HL-60 (cell line): ENCODE measurements at regions not wholly inside any gene's neighbourhood (a gene's known extent, or its start where the extent isn't known, plus 50 kb on each side); places are given as distances from the start of the nearest gene placed in this dataset.

Source experiments
- DNase-seq, 2 experiments: peaks; one replicate each; pipeline ENCODE4 v3.0.0-alpha.2; 2010 to 2020; ENCODE audit warnings: low read depth in 1 of 2, low spot score in 1 of 2
- H3K27ac ChIP-seq: fragments of 250-450 bp; sonication (Bioruptor Pico); replicated peaks from 2 replicates; pipeline ENCODE4 v1.5.1; 2020; ENCODE audit warnings: mild to moderate bottlenecking, moderate library complexity
- H3K27me3 ChIP-seq: fragments of 250-450 bp; sonication (Bioruptor Pico); 2 replicates; pipeline ENCODE4 v1.5.1; 2021; ENCODE audit warnings: mild to moderate bottlenecking, moderate library complexity; ENCODE audit not compliant: insufficient read depth, poor library complexity, severe bottlenecking
- H3K4me3 ChIP-seq: replicated peaks from 2 replicates; pipeline ENCODE4 v1.5.1; 2011; ENCODE audit warnings: mild to moderate bottlenecking, control low read depth, low read length; ENCODE audit not compliant: insufficient read depth
- GABPA ChIP-seq: IDR thresholded peaks from 2 replicates; pipeline ENCODE4 v1.6.1; 2012; ENCODE audit warnings: low read depth
- POLR2AphosphoS5 ChIP-seq: IDR thresholded peaks from 2 replicates; pipeline ENCODE4 v1.6.1; 2012; ENCODE audit warnings: low read depth
- SPI1 ChIP-seq: IDR thresholded peaks from 2 replicates; pipeline ENCODE4 v1.6.1; 2012; ENCODE audit warnings: low read depth, mild to moderate bottlenecking, borderline replicate concordance
- TF ChIP-seq, protein P1 (sequence below): IDR thresholded peaks from 2 replicates; pipeline ENCODE4 v1.6.1; 2012; ENCODE audit warnings: low read depth; ENCODE audit not compliant: insufficient replicate concordance
- TF ChIP-seq, protein P2 (sequence below): IDR thresholded peaks from one replicate; pipeline ENCODE4 v1.5.1; 2011; ENCODE audit warnings: low read length, control low read depth, inconsistent platforms; ENCODE audit not compliant: insufficient read depth

DNA sequence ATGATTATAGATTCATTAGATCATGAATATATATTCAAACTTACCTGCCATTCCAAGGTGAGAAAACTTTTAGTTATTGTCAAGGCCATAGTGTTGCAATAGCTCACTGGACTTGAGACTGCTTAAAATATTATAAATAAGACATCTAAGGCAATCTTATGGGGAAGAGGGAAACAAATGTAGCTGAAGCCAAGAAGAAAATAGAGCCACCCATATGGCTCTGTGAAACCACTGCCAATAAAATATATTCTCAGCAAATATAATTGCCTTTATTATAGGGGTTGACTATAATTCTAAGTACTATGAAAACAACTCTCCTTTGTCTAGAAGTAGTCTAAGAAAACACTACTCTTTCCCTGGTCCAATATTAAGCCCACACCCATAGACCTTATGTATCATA lies 938.5 kb downstream of the FSTL5 start:
- no peaks in the 10 kb centered on the region for H3K27me3 ChIP-seq
- TF ChIP-seq, protein P1, sequence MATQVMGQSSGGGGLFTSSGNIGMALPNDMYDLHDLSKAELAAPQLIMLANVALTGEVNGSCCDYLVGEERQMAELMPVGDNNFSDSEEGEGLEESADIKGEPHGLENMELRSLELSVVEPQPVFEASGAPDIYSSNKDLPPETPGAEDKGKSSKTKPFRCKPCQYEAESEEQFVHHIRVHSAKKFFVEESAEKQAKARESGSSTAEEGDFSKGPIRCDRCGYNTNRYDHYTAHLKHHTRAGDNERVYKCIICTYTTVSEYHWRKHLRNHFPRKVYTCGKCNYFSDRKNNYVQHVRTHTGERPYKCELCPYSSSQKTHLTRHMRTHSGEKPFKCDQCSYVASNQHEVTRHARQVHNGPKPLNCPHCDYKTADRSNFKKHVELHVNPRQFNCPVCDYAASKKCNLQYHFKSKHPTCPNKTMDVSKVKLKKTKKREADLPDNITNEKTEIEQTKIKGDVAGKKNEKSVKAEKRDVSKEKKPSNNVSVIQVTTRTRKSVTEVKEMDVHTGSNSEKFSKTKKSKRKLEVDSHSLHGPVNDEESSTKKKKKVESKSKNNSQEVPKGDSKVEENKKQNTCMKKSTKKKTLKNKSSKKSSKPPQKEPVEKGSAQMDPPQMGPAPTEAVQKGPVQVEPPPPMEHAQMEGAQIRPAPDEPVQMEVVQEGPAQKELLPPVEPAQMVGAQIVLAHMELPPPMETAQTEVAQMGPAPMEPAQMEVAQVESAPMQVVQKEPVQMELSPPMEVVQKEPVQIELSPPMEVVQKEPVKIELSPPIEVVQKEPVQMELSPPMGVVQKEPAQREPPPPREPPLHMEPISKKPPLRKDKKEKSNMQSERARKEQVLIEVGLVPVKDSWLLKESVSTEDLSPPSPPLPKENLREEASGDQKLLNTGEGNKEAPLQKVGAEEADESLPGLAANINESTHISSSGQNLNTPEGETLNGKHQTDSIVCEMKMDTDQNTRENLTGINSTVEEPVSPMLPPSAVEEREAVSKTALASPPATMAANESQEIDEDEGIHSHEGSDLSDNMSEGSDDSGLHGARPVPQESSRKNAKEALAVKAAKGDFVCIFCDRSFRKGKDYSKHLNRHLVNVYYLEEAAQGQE, result no peak
- TF ChIP-seq GABPA (no peak), SPI1 (no peak), POLR2AphosphoS5 (no peak)
- TF ChIP-seq, protein P2, sequence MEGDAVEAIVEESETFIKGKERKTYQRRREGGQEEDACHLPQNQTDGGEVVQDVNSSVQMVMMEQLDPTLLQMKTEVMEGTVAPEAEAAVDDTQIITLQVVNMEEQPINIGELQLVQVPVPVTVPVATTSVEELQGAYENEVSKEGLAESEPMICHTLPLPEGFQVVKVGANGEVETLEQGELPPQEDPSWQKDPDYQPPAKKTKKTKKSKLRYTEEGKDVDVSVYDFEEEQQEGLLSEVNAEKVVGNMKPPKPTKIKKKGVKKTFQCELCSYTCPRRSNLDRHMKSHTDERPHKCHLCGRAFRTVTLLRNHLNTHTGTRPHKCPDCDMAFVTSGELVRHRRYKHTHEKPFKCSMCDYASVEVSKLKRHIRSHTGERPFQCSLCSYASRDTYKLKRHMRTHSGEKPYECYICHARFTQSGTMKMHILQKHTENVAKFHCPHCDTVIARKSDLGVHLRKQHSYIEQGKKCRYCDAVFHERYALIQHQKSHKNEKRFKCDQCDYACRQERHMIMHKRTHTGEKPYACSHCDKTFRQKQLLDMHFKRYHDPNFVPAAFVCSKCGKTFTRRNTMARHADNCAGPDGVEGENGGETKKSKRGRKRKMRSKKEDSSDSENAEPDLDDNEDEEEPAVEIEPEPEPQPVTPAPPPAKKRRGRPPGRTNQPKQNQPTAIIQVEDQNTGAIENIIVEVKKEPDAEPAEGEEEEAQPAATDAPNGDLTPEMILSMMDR, result no peak
- DNase-seq, result no peak
- H3K27ac ChIP-seq, result no peak overlapping the region
- no peak overlapping the region for H3K4me3 ChIP-seq

DNA sequence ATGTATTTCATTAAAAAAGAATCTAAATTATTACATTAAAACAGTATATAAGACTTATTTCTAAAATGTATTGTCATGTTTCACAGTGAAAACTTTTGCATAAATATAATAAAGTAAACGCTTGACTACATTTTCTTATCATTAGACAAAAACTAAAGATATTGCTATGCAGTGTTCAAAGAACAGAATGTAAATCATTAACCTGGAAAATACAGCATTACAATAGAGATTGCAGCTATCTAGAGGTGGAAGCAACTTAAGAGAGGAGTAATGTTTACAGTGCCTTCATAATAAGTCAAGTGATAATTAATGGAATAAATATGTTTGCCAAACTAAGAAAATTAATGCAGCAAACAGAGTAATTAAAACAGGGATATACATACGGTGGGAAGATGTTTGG lies 940.9 kb downstream of the FSTL5 start:
- DNase-seq, result no peak
- H3K27ac ChIP-seq, result no peak overlapping the region
- TF ChIP-seq, protein P2, result no peak
- no peak for TF ChIP-seq GABPA
- no peak for TF ChIP-seq SPI1
- TF ChIP-seq, protein P1, result no peak
- TF ChIP-seq POLR2AphosphoS5, result no peak
- no peaks in the 10 kb centered on the region for H3K27me3 ChIP-seq
- H3K4me3 ChIP-seq, result no peak overlapping the region

DNA sequence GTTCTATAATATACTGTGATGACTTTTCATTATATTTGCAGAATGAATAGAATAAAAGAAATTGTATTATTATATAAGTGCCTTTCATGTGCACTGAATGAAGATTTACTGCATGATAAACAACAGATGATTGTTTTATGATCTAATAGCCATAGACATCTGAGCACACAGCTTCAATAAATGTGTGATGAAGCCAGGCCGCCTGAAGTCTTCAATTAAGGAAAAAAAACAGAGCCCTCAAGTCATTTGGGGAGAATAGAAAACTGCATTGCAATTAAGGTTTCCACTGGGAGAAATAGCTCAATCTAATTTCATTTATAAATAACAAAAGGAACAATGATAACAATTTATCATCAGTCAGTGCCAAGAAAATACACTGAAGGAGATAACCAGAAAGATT lies 955.2 kb downstream of the FSTL5 start:
- Histone ChIP-seq H3K4me3 (no peak overlapping the region), H3K27ac (no peak overlapping the region), H3K27me3 (no peaks in the 10 kb centered on the region)
- DNase-seq, result no peak
- TF ChIP-seq, protein P2, result no peak
- TF ChIP-seq SPI1 (no peak), GABPA (no peak), POLR2AphosphoS5 (no peak)
- TF ChIP-seq, protein P1, result no peak
